GM11168 (cell line): ENCODE measurements at regions not wholly inside any gene's neighbourhood (a gene's known extent, or its start where the extent isn't known, plus 50 kb on each side); places are given as distances from the start of the nearest gene placed in this dataset.
"Not testable (repeated sequence)": the region's sequence is repeated elsewhere in the genome, so short reads cannot be mapped to it uniquely, and the experiment has no call there.

Source experiments
- in situ Hi-C: fragments of 300-500 bp; cut with MboI; formaldehyde crosslinking; loops from one replicate; pipeline ENCODE4 v1.12.0; 2022; ENCODE audit warnings: low sequenced_read_pairs; ENCODE audit not compliant: unreplicated experiment

GRCh38 chr7:123271231-123271630, 71.5 kb upstream of the SLC13A1 start:
- in situ Hi-C loops, result no loop called here

GRCh38 chr7:123270570-123270969, 70.8 kb upstream of the SLC13A1 start:
- in situ Hi-C loops, result no loop called here

- in situ Hi-C loops, result no loop called here
Observed at GRCh38 chr7:123265853-123266252, 66.1 kb upstream of the SLC13A1 start.

- in situ Hi-C loops, result not testable (repeated sequence)
Observed at GRCh38 chr7:123264820-123265219, 65.1 kb upstream of the SLC13A1 start.

GRCh38 chr7:123260428-123260960, 60.7 kb upstream of the SLC13A1 start:
- in situ Hi-C loops, result no loop called here

GRCh38 chr7:123259759-123260158, 60.0 kb upstream of the SLC13A1 start:
- in situ Hi-C loops, result no loop called here
